IMR-90 (cell line): ENCODE measurements at regions not wholly inside any gene's neighbourhood (a gene's known extent, or its start where the extent isn't known, plus 50 kb on each side); places are given as distances from the start of the nearest gene placed in this dataset.

ENCODE experiments used
- ATAC-seq: fragments of 200-7000 bp; cut with Tn5 transposase; 2 replicates; pipeline ENCODE4 v1.9.1; 2020; ENCODE audit warnings: low read depth, mild to moderate bottlenecking, moderate library complexity
- BruUV-seq: library from RNA; stranded (reverse); fragments of 400-500 nt; replicated peaks from 2 replicates; lab custom pipeline; 2021; lab: Mats Ljungman, UMichigan
- CTCF ChIA-PET: fragments of 300-600 bp; formaldehyde crosslinking; extraction: SDS; loops from one replicate; lab custom pipeline; 2021; ENCODE audit warnings: antibody characterized with exemption; lab: Yijun Ruan, JAX
- POLR2A ChIA-PET: fragments of 300-600 bp; sonication (Branson Sonifier 250); formaldehyde crosslinking; loops from one replicate; lab custom pipeline; 2022; ENCODE audit warnings: antibody characterized with exemption; ENCODE audit not compliant: unreplicated experiment; lab: Charles Lee
- DNase-seq: peaks from one replicate; pipeline ENCODE4 v3.0.0; 2013
- H2AFZ ChIP-seq: replicated peaks from 2 replicates; pipeline ENCODE3; 2013; ENCODE audit warnings: low read length, mild to moderate bottlenecking; ENCODE audit not compliant: poor library complexity
- H2AK5ac ChIP-seq: 2 replicates; pipeline ENCODE4 v1.6.1; 2013; ENCODE audit warnings: low read depth, low read length, inconsistent platforms
- H2AK9ac ChIP-seq: replicated peaks from 2 replicates; pipeline ENCODE3; 2013; ENCODE audit warnings: mild to moderate bottlenecking, low read depth, low read length, moderate library complexity; ENCODE audit not compliant: poor library complexity
- H2BK120ac ChIP-seq: 2 replicates; pipeline ENCODE4 v1.6.1; 2013; ENCODE audit warnings: low read depth, low read length, inconsistent platforms
- H2BK15ac ChIP-seq: 3 replicates; pipeline ENCODE4 v1.6.1; 2013; ENCODE audit warnings: low read depth, low read length, inconsistent platforms
- H2BK20ac ChIP-seq: 2 replicates; pipeline ENCODE4 v1.6.1; 2013; ENCODE audit warnings: low read depth, mild to moderate bottlenecking, inconsistent platforms, low read length, moderate library complexity
- H2BK5ac ChIP-seq: 2 replicates; pipeline ENCODE4 v1.6.1; 2013; ENCODE audit warnings: mild to moderate bottlenecking, low read depth, low read length, inconsistent platforms; ENCODE audit not compliant: poor library complexity, severe bottlenecking
- H3K14ac ChIP-seq: replicated peaks from 2 replicates; pipeline ENCODE4 v1.6.1; 2013; ENCODE audit warnings: low read depth, low read length, inconsistent platforms
- H3K18ac ChIP-seq: 2 replicates; pipeline ENCODE4 v1.6.1; 2013; ENCODE audit warnings: low read depth, low read length, control low read depth
- H3K23ac ChIP-seq: 2 replicates; pipeline ENCODE4 v1.6.1; 2013; ENCODE audit warnings: low read depth, low read length, inconsistent platforms
- H3K27ac ChIP-seq: 2 replicates; pipeline ENCODE4 v1.5.1; 2013; ENCODE audit warnings: mild to moderate bottlenecking, control low read depth, low read length; ENCODE audit not compliant: insufficient read depth
- H3K27me3 ChIP-seq: 2 replicates; pipeline ENCODE4 v1.6.1; 2013; ENCODE audit warnings: low read length; ENCODE audit not compliant: control insufficient read depth, insufficient read depth
- H3K36me3 ChIP-seq: 2 replicates; pipeline ENCODE4 v1.6.1; 2013; ENCODE audit warnings: low read length, mixed read lengths; ENCODE audit not compliant: control insufficient read depth, insufficient read depth
- H3K4ac ChIP-seq: 2 replicates; pipeline ENCODE4 v1.6.1; 2013; ENCODE audit warnings: low read depth, low read length, inconsistent platforms
- H3K4me1 ChIP-seq: 2 replicates; pipeline ENCODE4 v1.6.1; 2013; ENCODE audit warnings: low read length, mixed read lengths; ENCODE audit not compliant: control insufficient read depth, insufficient read depth
- H3K4me2 ChIP-seq: 2 replicates; pipeline ENCODE4 v1.6.1; 2013; ENCODE audit warnings: low read depth, mild to moderate bottlenecking, control low read depth, low read length, moderate library complexity
- H3K4me3 ChIP-seq: 2 replicates; pipeline ENCODE4 v1.5.1; 2013; ENCODE audit warnings: low read depth, mild to moderate bottlenecking, control low read depth, low read length, moderate library complexity; ENCODE audit not compliant: insufficient read depth
- H3K56ac ChIP-seq: 2 replicates; pipeline ENCODE4 v1.6.1; 2013; ENCODE audit warnings: low read length, inconsistent platforms; ENCODE audit not compliant: insufficient read depth; ENCODE audit errors: extremely low read depth
- H3K79me1 ChIP-seq, 2 experiments: 2 replicates each; pipeline ENCODE4 v1.6.1; 2013; ENCODE audit warnings: low read length in 2 of 2, inconsistent platforms in 1 of 2, low read depth in 1 of 2
- H3K9ac ChIP-seq: 2 replicates; pipeline ENCODE4 v1.6.1; 2013; ENCODE audit warnings: low read depth, low read length, control low read depth
- H3K9me1 ChIP-seq: 2 replicates; pipeline ENCODE4 v1.6.1; 2013; ENCODE audit warnings: low read length, inconsistent platforms; ENCODE audit not compliant: insufficient read depth
- H3K9me3 ChIP-seq: 2 replicates; pipeline ENCODE4 v1.6.1; 2013; ENCODE audit warnings: low read length; ENCODE audit not compliant: control insufficient read depth, insufficient read depth
- H4K20me1 ChIP-seq: 2 replicates; pipeline ENCODE4 v1.6.1; 2013; ENCODE audit warnings: low read length, inconsistent platforms; ENCODE audit not compliant: insufficient read depth
- H4K5ac ChIP-seq: 2 replicates; pipeline ENCODE4 v1.6.1; 2013; ENCODE audit warnings: mild to moderate bottlenecking, low read depth, low read length, control low read depth
- H4K8ac ChIP-seq, 2 experiments: 2 replicates each; pipeline ENCODE4 v1.6.1; 2013; ENCODE audit warnings: low read depth in 2 of 2, low read length in 2 of 2, control low read depth in 1 of 2, inconsistent platforms in 1 of 2
- H4K91ac ChIP-seq: 2 replicates; pipeline ENCODE4 v1.6.1; 2013; ENCODE audit warnings: low read depth, low read length, inconsistent platforms; ENCODE audit not compliant: insufficient read depth
- MAFK ChIP-seq: IDR thresholded peaks from 2 replicates; pipeline ENCODE4 v1.6.1; 2012; ENCODE audit warnings: low read depth, low read length, improper control_type of control experiment
- MAZ ChIP-seq: IDR thresholded peaks from 2 replicates; pipeline ENCODE4 v1.6.1; 2012; ENCODE audit warnings: low read depth, mild to moderate bottlenecking, low read length, improper control_type of control experiment, moderate library complexity, borderline replicate concordance
- WGBS, 2 experiments: methylation state at CpG; one replicate each; pipeline versions ENCODE4 v1.1.5 to v1.1.7; 2013; ENCODE audit warnings: missing lambda C conversion rate in 2 of 2; ENCODE audit not compliant: insufficient read length in 1 of 2; ENCODE audit errors: extremely low coverage in 2 of 2; 5-methylcytosine and 5-hydroxymethylcytosine counted together
- dilution Hi-C: fragments of 300-500 bp; cut with HindIII; formaldehyde crosslinking; loops from one replicate; pipeline ENCODE4 v1.14.3; 2018; ENCODE audit warnings: low sequenced_read_pairs; ENCODE audit not compliant: unreplicated experiment
- in situ Hi-C: fragments of 300-500 bp; cut with MboI; formaldehyde crosslinking; loops from 3 replicates; pipeline ENCODE4 v1.14.3; 2019; ENCODE audit warnings: low sequenced_read_pairs, inconsistent platforms, mixed read lengths
- intact Hi-C: fragments of 100-400 bp; cut with micrococcal nuclease; formaldehyde crosslinking; loops from 2 replicates; pipeline ENCODE4 v1.10.0; 2022

DNA sequence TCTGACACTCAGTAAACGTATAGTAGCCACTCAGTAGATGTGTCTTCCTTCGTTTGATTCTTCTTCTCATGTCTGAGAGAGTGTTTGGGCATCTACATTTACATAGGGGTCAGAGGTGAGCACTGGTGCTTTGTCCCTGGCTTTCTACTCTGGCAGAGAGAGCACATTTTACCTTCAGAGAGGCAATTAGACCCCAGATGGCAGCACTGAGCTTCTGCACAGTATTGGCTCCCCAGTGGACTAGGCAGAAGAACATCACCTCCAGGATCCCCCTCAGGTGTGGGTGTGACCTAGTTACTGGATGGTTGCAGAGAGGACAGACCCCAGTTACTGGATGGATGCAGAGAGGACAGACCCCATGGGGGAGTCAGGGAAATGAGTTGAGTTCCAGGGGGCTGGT, 327.2 kb downstream of the DHX35 start:
- no peak overlapping the region for H2BK120ac ChIP-seq
- TF ChIP-seq MAZ (no peak), MAFK (no peak)
- in situ Hi-C loops: no loop called here

More for the DNA sequence above, 327.2 kb downstream of the DHX35 start:
- H2AFZ ChIP-seq: no peak overlapping the region
- no peak overlapping the region for H3K4ac ChIP-seq
- no peaks in the 10 kb centered on the region for H3K9me1 ChIP-seq
- no peak overlapping the region for H2AK5ac ChIP-seq
- no peak overlapping the region for H3K56ac ChIP-seq
- H3K9me3 ChIP-seq: 0 out of 2 replicates have a peak, but pooled peaks cover 2% of the 10 kb centered on the region
- H2BK15ac ChIP-seq: no peak overlapping the region
- no peak overlapping the region for H3K4me2 ChIP-seq
- BruUV-seq: no TSS peak
- no peaks in the 10 kb centered on the region for H3K79me1 ChIP-seq
- no peak overlapping the region for H3K4me3 ChIP-seq
- DNase-seq: no peak
- dilution Hi-C loops: no loop called here
- ChIA-PET CTCF (no interaction called here), POLR2A (no interaction called here)
- H2BK5ac ChIP-seq: no peak overlapping the region
- H4K91ac ChIP-seq: no peak overlapping the region
- no peaks in the 10 kb centered on the region for H3K4me1 ChIP-seq
- H4K5ac ChIP-seq: no peak overlapping the region
- H3K27me3 ChIP-seq: no peaks in the 10 kb centered on the region
- no peak for ATAC-seq
- H3K14ac ChIP-seq: no peak overlapping the region
- no peak overlapping the region for H3K18ac ChIP-seq
- no peaks in the 10 kb centered on the region for H3K36me3 ChIP-seq
- H2AK9ac ChIP-seq: no peak overlapping the region
- WGBS, 2 experiments: no CpG with 5 or more reads among the region's 2 CpGs
- H4K20me1 ChIP-seq: no peaks in the 10 kb centered on the region
- no peak overlapping the region for H3K23ac ChIP-seq
- no peak overlapping the region for H2BK20ac ChIP-seq
- H3K9ac ChIP-seq: no peak overlapping the region
- intact Hi-C loops: no loop called here
- no peak overlapping the region for H3K27ac ChIP-seq
- no peak overlapping the region for H4K8ac ChIP-seq
